ENCODE measurements at regions not wholly inside any gene's neighbourhood (a gene's known extent, or its start where the extent isn't known, plus 50 kb on each side); places are given as distances from the start of the nearest gene placed in this dataset.

- Histone ChIP-seq H3K4me3 (ENCODE audit: low read depth, low read length) (no peak overlapping the region), H3K36me3 (ENCODE audit: control insufficient read depth, insufficient read depth, low read length) (no peaks in the 10 kb centered on the region), H3K27me3 (ENCODE audit: control insufficient read depth, insufficient read depth, low read length) (no peaks in the 10 kb centered on the region)
- no peak for DNase-seq (ENCODE audit: low read depth)
- TF ChIP-seq, protein P1, sequence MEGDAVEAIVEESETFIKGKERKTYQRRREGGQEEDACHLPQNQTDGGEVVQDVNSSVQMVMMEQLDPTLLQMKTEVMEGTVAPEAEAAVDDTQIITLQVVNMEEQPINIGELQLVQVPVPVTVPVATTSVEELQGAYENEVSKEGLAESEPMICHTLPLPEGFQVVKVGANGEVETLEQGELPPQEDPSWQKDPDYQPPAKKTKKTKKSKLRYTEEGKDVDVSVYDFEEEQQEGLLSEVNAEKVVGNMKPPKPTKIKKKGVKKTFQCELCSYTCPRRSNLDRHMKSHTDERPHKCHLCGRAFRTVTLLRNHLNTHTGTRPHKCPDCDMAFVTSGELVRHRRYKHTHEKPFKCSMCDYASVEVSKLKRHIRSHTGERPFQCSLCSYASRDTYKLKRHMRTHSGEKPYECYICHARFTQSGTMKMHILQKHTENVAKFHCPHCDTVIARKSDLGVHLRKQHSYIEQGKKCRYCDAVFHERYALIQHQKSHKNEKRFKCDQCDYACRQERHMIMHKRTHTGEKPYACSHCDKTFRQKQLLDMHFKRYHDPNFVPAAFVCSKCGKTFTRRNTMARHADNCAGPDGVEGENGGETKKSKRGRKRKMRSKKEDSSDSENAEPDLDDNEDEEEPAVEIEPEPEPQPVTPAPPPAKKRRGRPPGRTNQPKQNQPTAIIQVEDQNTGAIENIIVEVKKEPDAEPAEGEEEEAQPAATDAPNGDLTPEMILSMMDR (IDR thresholded peaks at IDR 0.05; ENCODE audit: insufficient read depth, low read length, poor library complexity, severe bottlenecking): no peak
Measured at GRCh38 chr10:124165311-124165710, 71.9 kb upstream of the CHST15 start.

- no peak for DNase-seq (ENCODE audit: low read depth)
- no peak overlapping the region for H3K4me3 ChIP-seq (ENCODE audit: low read depth, low read length)
- H3K36me3 ChIP-seq (ENCODE audit: control insufficient read depth, insufficient read depth, low read length): no peaks in the 10 kb centered on the region
- TF ChIP-seq, protein P1 (IDR thresholded peaks at IDR 0.05; ENCODE audit: insufficient read depth, low read length, poor library complexity, severe bottlenecking): no peak
- H3K27me3 ChIP-seq (ENCODE audit: control insufficient read depth, insufficient read depth, low read length): no peaks in the 10 kb centered on the region
Measured at GRCh38 chr10:124164264-124164663, 70.9 kb upstream of the CHST15 start.

DNA sequence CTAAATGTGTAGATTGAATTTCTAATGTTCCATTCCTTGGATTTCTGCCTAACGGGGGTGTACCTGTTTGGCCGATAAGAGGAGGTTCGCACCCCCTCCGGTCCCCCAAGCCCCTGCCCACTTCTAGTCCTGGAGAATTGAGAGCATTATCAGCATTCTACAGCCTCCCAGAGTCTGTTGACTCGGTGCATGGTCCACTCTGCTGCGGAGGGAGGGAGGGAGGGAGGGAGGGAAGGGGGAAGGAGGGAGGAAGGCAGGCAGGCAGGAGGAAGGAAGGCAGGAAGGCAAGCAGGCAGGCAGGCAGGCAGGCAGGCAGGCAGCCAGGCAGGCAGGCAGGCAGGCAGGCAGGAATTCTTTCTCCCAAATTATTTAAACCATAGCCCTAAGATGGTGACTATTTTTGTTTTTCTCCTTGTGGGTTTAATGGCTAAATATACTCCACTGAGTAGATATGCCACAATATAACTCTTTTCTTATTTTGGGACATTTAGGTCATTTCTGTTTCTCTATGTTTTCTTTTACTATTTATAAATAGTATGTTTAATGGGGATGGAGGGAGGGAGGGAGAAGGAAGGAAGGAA lies 69.5 kb upstream of the CHST15 start:
- TF ChIP-seq, protein P1 (IDR thresholded peaks at IDR 0.05; ENCODE audit: insufficient read depth, low read length, poor library complexity, severe bottlenecking): no peak
- Histone ChIP-seq H3K27me3 (ENCODE audit: control insufficient read depth, insufficient read depth, low read length) (no peaks in the 10 kb centered on the region), H3K36me3 (ENCODE audit: control insufficient read depth, insufficient read depth, low read length) (no peaks in the 10 kb centered on the region), H3K4me3 (ENCODE audit: low read depth, low read length) (no peak overlapping the region)
- no peak for DNase-seq (ENCODE audit: low read depth)

DNA sequence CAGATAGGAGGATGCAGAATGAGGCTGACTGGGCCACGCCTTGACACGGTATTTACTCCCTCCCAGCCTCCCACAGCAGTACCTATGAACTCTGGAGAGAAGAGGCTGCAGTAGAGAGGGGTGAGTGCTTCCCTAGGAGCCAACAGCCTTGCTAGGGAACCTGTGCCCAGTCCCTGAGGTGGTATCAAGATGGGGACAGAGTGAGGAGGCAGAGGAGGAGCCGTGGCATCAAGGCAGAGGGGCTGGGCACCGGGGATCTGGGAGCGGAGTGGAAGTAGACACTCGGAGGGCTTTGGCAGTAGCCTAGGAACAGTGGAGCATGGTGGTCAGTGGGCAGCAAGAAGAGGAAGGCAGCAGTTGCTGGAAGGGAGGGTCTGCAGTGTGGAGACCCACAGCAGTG lies 68.7 kb upstream of the CHST15 start:
- TF ChIP-seq, protein P1 (IDR thresholded peaks at IDR 0.05; ENCODE audit: insufficient read depth, low read length, poor library complexity, severe bottlenecking): no peak

DNA sequence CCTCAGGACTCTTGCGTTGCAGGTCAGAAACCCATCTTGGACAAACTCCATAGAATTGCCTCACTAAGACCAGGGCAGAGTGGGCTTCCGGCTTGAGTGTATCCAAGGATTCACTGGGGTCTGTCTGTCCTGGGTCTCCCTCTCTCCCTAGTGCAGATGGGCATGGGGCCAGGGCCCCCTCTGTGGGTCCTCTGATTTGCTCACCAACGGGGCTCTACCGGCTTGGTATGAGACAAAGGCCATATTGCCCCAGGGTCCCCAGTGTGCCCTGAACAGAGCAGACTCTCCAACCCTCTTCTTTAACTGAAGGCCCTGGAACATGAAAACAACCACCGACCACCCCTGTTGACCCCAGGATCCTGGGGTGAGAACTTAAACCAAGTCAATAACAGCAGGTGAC lies 68.2 kb upstream of the CHST15 start:
- DNase-seq (ENCODE audit: low read depth): no peak
- H3K4me3 ChIP-seq (ENCODE audit: low read depth, low read length): no peak overlapping the region
- H3K36me3 ChIP-seq (ENCODE audit: control insufficient read depth, insufficient read depth, low read length): no peaks in the 10 kb centered on the region
- TF ChIP-seq, protein P1 (IDR thresholded peaks at IDR 0.05; ENCODE audit: insufficient read depth, low read length, poor library complexity, severe bottlenecking): no peak
- H3K27me3 ChIP-seq (ENCODE audit: control insufficient read depth, insufficient read depth, low read length): no peaks in the 10 kb centered on the region

More for the DNA sequence above, 68.7 kb upstream of the CHST15 start:
- no peak for DNase-seq (ENCODE audit: low read depth)
- H3K27me3 ChIP-seq (ENCODE audit: control insufficient read depth, insufficient read depth, low read length): no peaks in the 10 kb centered on the region
- no peaks in the 10 kb centered on the region for H3K36me3 ChIP-seq (ENCODE audit: control insufficient read depth, insufficient read depth, low read length)
- no peak overlapping the region for H3K4me3 ChIP-seq (ENCODE audit: low read depth, low read length)

DNA sequence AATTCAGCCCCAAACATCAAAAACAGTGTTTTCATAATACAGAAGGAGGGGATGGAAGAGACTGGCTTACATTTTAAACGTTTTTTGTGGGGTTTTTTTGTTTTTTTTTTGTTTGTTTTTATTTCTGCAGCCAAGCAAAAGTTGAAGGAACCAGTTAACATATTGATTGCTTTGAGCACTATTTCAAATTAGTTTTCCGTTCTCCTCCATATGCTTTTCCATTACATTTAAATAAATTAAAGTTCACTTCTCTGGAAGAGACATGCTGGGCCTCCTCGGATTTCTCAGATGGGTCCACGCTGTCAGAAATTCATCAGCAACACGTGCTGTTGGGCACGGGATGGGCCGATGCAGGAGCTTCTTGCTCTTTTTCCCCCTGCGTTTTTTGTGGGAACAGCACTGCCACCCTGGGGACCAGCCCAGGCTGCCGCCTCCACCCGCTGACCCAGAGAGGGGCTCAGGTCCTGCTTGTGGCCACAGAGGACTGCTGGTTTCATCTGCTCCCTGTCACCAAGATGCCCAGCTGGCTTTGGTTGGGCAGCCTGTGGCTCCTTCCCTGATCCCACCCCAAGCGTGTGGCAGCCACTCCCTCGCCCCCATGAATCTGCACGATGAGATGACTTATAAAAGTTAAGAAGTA lies 67.7 kb upstream of the CHST15 start:
- Histone ChIP-seq H3K27me3 (ENCODE audit: control insufficient read depth, insufficient read depth, low read length) (no peaks in the 10 kb centered on the region), H3K36me3 (ENCODE audit: control insufficient read depth, insufficient read depth, low read length) (no peaks in the 10 kb centered on the region), H3K4me3 (ENCODE audit: low read depth, low read length) (no peak overlapping the region)
- TF ChIP-seq, protein P1 (IDR thresholded peaks at IDR 0.05; ENCODE audit: insufficient read depth, low read length, poor library complexity, severe bottlenecking): no peak
- DNase-seq (ENCODE audit: low read depth): no peak

All from kidney epithelial cell (primary cell).